ENCODE measurements at regions not wholly inside any gene's neighbourhood (a gene's known extent, or its start where the extent isn't known, plus 50 kb on each side); places are given as distances from the start of the nearest gene placed in this dataset.

DNA sequence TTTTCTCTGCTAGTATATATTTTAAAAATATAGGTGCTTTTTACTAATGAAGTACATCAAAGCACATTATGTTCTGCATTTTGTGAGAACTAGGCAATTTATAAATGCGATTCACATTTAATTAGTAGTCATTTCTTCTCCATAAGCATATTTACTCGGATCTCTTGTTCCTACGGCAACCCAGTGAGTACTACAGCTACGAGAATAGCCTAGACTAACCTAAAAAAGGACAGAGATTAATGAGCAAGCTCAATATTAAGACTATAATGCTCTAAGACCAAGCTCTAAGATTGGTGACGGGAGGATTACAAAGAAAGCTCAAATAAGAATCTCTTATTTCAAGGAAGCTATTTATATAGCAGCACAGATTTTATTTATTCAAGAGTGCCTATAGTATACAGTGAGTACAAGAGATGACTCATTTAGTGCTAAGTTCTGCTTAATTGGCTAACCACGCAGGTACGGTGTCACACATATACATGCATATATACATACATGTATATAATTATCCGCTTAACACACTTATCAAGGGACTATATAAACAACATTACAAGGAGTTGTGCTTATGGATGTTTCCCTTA lies 364.7 kb downstream of the GPD2 start:
- H3K36me3 Mint-ChIP-seq, result peaks cover 1% of the 10 kb centered on the region
- H3K9me3 Mint-ChIP-seq, result peaks cover 2% of the 10 kb centered on the region
- peak overlapping the region; percentile 76; the same call in 1 of the 2 replicates for H3K27ac Mint-ChIP-seq
- DNase-seq (ENCODE audit: low spot score) (no peak), ATAC-seq (no peak)
- peaks cover 44% of the 10 kb centered on the region for H3K4me1 Mint-ChIP-seq
- ChIA-PET CTCF (no interaction called here), POLR2A (no interaction called here)
- no peaks in the 10 kb centered on the region; the same call in 1 of the 2 replicates for H3K27me3 Mint-ChIP-seq (ENCODE audit: low read depth)
- TF ChIP-seq, protein P1, sequence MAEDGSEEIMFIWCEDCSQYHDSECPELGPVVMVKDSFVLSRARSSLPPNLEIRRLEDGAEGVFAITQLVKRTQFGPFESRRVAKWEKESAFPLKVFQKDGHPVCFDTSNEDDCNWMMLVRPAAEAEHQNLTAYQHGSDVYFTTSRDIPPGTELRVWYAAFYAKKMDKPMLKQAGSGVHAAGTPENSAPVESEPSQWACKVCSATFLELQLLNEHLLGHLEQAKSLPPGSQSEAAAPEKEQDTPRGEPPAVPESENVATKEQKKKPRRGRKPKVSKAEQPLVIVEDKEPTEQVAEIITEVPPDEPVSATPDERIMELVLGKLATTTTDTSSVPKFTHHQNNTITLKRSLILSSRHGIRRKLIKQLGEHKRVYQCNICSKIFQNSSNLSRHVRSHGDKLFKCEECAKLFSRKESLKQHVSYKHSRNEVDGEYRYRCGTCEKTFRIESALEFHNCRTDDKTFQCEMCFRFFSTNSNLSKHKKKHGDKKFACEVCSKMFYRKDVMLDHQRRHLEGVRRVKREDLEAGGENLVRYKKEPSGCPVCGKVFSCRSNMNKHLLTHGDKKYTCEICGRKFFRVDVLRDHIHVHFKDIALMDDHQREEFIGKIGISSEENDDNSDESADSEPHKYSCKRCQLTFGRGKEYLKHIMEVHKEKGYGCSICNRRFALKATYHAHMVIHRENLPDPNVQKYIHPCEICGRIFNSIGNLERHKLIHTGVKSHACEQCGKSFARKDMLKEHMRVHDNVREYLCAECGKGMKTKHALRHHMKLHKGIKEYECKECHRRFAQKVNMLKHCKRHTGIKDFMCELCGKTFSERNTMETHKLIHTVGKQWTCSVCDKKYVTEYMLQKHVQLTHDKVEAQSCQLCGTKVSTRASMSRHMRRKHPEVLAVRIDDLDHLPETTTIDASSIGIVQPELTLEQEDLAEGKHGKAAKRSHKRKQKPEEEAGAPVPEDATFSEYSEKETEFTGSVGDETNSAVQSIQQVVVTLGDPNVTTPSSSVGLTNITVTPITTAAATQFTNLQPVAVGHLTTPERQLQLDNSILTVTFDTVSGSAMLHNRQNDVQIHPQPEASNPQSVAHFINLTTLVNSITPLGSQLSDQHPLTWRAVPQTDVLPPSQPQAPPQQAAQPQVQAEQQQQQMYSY (CRISPR knock-in tag; IDR thresholded peaks at IDR 0.05), result no peak
- TF ChIP-seq, protein P2, sequence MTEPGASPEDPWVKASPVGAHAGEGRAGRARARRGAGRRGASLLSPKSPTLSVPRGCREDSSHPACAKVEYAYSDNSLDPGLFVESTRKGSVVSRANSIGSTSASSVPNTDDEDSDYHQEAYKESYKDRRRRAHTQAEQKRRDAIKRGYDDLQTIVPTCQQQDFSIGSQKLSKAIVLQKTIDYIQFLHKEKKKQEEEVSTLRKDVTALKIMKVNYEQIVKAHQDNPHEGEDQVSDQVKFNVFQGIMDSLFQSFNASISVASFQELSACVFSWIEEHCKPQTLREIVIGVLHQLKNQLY (CRISPR knock-in tag; IDR thresholded peaks at IDR 0.05), result no peak
- TF ChIP-seq ZNF671 (CRISPR knock-in tag; IDR thresholded peaks at IDR 0.05) (no peak), ZNF219 (CRISPR knock-in tag; IDR thresholded peaks at IDR 0.05; ENCODE audit: borderline replicate concordance) (no peak), SMAD4 (CRISPR knock-in tag; IDR thresholded peaks at IDR 0.05) (no peak), SP1 (CRISPR knock-in tag; conservative IDR thresholded peaks at IDR 0.05) (no peak), EMX1 (CRISPR knock-in tag; IDR thresholded peaks at IDR 0.05) (no peak), TEAD1 (CRISPR knock-in tag; IDR thresholded peaks at IDR 0.05) (no peak), ZBTB21 (CRISPR knock-in tag; IDR thresholded peaks at IDR 0.05; ENCODE audit: borderline replicate concordance) (no peak), TCF7 (CRISPR knock-in tag; IDR thresholded peaks at IDR 0.05; ENCODE audit: low read depth) (no peak)
- TF ChIP-seq, protein P3, sequence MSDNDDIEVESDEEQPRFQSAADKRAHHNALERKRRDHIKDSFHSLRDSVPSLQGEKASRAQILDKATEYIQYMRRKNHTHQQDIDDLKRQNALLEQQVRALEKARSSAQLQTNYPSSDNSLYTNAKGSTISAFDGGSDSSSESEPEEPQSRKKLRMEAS (CRISPR knock-in tag; IDR thresholded peaks at IDR 0.05), result no peak
- TF ChIP-seq, protein P4, sequence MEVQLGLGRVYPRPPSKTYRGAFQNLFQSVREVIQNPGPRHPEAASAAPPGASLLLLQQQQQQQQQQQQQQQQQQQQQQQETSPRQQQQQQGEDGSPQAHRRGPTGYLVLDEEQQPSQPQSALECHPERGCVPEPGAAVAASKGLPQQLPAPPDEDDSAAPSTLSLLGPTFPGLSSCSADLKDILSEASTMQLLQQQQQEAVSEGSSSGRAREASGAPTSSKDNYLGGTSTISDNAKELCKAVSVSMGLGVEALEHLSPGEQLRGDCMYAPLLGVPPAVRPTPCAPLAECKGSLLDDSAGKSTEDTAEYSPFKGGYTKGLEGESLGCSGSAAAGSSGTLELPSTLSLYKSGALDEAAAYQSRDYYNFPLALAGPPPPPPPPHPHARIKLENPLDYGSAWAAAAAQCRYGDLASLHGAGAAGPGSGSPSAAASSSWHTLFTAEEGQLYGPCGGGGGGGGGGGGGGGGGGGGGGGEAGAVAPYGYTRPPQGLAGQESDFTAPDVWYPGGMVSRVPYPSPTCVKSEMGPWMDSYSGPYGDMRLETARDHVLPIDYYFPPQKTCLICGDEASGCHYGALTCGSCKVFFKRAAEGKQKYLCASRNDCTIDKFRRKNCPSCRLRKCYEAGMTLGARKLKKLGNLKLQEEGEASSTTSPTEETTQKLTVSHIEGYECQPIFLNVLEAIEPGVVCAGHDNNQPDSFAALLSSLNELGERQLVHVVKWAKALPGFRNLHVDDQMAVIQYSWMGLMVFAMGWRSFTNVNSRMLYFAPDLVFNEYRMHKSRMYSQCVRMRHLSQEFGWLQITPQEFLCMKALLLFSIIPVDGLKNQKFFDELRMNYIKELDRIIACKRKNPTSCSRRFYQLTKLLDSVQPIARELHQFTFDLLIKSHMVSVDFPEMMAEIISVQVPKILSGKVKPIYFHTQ (CRISPR knock-in tag; IDR thresholded peaks at IDR 0.05), result no peak
- TF ChIP-seq, protein P5, sequence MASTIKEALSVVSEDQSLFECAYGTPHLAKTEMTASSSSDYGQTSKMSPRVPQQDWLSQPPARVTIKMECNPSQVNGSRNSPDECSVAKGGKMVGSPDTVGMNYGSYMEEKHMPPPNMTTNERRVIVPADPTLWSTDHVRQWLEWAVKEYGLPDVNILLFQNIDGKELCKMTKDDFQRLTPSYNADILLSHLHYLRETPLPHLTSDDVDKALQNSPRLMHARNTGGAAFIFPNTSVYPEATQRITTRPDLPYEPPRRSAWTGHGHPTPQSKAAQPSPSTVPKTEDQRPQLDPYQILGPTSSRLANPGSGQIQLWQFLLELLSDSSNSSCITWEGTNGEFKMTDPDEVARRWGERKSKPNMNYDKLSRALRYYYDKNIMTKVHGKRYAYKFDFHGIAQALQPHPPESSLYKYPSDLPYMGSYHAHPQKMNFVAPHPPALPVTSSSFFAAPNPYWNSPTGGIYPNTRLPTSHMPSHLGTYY (CRISPR knock-in tag; IDR thresholded peaks at IDR 0.05), result no peak
- TF ChIP-seq, protein P6, sequence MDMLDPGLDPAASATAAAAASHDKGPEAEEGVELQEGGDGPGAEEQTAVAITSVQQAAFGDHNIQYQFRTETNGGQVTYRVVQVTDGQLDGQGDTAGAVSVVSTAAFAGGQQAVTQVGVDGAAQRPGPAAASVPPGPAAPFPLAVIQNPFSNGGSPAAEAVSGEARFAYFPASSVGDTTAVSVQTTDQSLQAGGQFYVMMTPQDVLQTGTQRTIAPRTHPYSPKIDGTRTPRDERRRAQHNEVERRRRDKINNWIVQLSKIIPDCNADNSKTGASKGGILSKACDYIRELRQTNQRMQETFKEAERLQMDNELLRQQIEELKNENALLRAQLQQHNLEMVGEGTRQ (CRISPR knock-in tag; IDR thresholded peaks at IDR 0.05), result no peak
- H3K4me3 Mint-ChIP-seq, result peak overlapping the region; percentile 12; the same call in 1 of the 2 replicates

DNA sequence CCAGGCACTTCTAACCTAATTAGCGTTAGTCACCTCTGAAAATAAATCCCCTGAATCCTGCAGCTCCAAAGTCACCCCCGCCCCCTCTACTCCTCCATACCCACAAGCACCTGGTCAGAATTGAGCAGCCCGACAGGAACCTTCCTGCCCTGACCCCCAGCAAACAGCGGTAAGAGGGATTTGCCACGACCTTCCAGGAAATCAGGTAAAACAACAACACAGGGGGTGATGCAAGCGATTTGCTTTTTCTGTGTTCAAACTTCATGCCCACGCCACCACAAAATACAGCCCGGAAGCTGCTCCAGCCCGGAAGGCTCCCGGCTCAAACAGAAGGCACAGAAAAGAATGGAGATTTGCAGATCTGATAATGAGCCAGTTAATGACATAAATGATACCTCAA lies 367.1 kb downstream of the GPD2 start:
- Mint-ChIP-seq H3K36me3 (peaks cover 8% of the 10 kb centered on the region), H3K9me3 (peaks cover 14% of the 10 kb centered on the region), H3K27me3 (ENCODE audit: low read depth) (no peaks in the 10 kb centered on the region; the same call in 1 of the 2 replicates), H3K4me1 (peaks cover 44% of the 10 kb centered on the region), H3K4me3 (peak overlapping the region; percentile 18), H3K27ac (peak overlapping the region; percentile 86; the same call in 1 of the 2 replicates)
- DNase-seq (ENCODE audit: low spot score) (peak; percentile 33), ATAC-seq (peak; percentile 77)
- ChIA-PET POLR2A (no interaction called here), CTCF (no interaction called here)
- TF ChIP-seq GABPB1 (CRISPR knock-in tag; IDR thresholded peaks at IDR 0.05), result peak; percentile 67
- TF ChIP-seq, protein P4 (CRISPR knock-in tag; IDR thresholded peaks at IDR 0.05), result no peak
